HepG2 (cell line): ENCODE measurements at regions not wholly inside any gene's neighbourhood (a gene's known extent, or its start where the extent isn't known, plus 50 kb on each side); places are given as distances from the start of the nearest gene placed in this dataset.

Experiments used
- ATAC-seq: fragments of 200-7000 bp; cut with Tn5 transposase; 3 replicates; pipeline ENCODE4 v1.9.1; 2020; ENCODE audit warnings: mild to moderate bottlenecking, moderate library complexity
- BruUV-seq: library from RNA; stranded (reverse); fragments of 400-500 nt; replicated peaks from 2 replicates; lab custom pipeline; 2021; lab: Mats Ljungman, UMichigan
- CTCF ChIA-PET: fragments of 300-600 bp; formaldehyde crosslinking; extraction: SDS; loops from one replicate; lab custom pipeline; 2021; ENCODE audit warnings: low total read pairs, inconsistent platforms, low intra/inter-chr PET ratio; lab: Yijun Ruan, JAX
- POLR2A ChIA-PET: fragments of 350-600 bp; sonication (Branson Sonifier 250); formaldehyde crosslinking; loops from one replicate; lab custom pipeline; 2020; ENCODE audit warnings: antibody characterized with exemption, inconsistent platforms; lab: Yijun Ruan, JAX
- DNase-seq: peaks from one replicate; pipeline ENCODE4 v3.0.0-alpha.2; 2015; ENCODE audit warnings: low spot score
- FAIRE-seq: peaks from 3 replicates; lab custom pipeline; 2011; peaks lifted over from hg19 to GRCh38; lab: Jason Lieb, UNC
- H2AFZ ChIP-seq: one replicate; pipeline ENCODE4 v1.6.1; 2011; ENCODE audit warnings: low read length, inconsistent platforms
- H3K27ac ChIP-seq: fragments of 300-600 bp; 3 replicates; pipeline ENCODE4 v1.8.0; 2011; ENCODE audit warnings: mixed run types, mild to moderate bottlenecking, mixed read lengths, low read length, inconsistent platforms; ENCODE audit not compliant: insufficient read depth; ENCODE audit errors: extremely low read length
- H3K27me3 ChIP-seq, 2 experiments: fragments of 200-600 bp in 1 of 2; 2 replicates in 1 of 2; 3 replicates in 1 of 2; pipeline versions ENCODE4 v1.6.0 to v1.8.0; 2011; ENCODE audit warnings: low read length in 2 of 2, mild to moderate bottlenecking in 2 of 2, moderate library complexity in 2 of 2, inconsistent platforms in 1 of 2; ENCODE audit not compliant: insufficient read depth in 2 of 2, control insufficient read depth in 1 of 2
- H3K36me3 ChIP-seq, 2 experiments: fragments of 200-600 bp in 1 of 2; replicated peaks in 1 of 2; 2 replicates in 1 of 2; 3 replicates in 1 of 2; pipeline versions ENCODE4 v1.5.1 to v1.8.0; 2011; ENCODE audit warnings: low read length in 2 of 2, inconsistent platforms in 1 of 2; ENCODE audit not compliant: insufficient read depth in 2 of 2, control insufficient read depth in 1 of 2
- H3K4me1 ChIP-seq: 2 replicates; pipeline ENCODE4 v1.5.1; 2012; ENCODE audit warnings: low read length, inconsistent platforms; ENCODE audit not compliant: insufficient read depth
- H3K4me2 ChIP-seq: 2 replicates; pipeline ENCODE4 v1.6.0; 2011; ENCODE audit warnings: low read depth, low read length, inconsistent platforms
- H3K4me3 ChIP-seq, 3 experiments: fragments of 200-600 bp in 1 of 3; sonication (generic), shearing (Covaris generic) in 1 of 3; replicated peaks in 1 of 3; 2 replicates each; pipeline ENCODE4 v1.5.1; 2011 to 2016; ENCODE audit warnings: low read length in 3 of 3, inconsistent platforms in 2 of 3, low read depth in 2 of 3, mild to moderate bottlenecking in 2 of 3, control low read depth in 1 of 3, mixed read lengths in 1 of 3; ENCODE audit not compliant: insufficient read depth in 1 of 3
- H3K79me2 ChIP-seq: one replicate; pipeline ENCODE4 v1.6.1; 2011; ENCODE audit warnings: low read length, inconsistent platforms; ENCODE audit not compliant: insufficient read depth
- H3K9ac ChIP-seq: 2 replicates; pipeline ENCODE4 v1.6.0; 2011; ENCODE audit warnings: mild to moderate bottlenecking, low read depth, low read length, inconsistent platforms; ENCODE audit not compliant: insufficient read depth
- H3K9me3 ChIP-seq: 2 replicates; pipeline ENCODE4 v1.5.1; 2012; ENCODE audit warnings: mild to moderate bottlenecking, low read length
- H4K20me1 ChIP-seq: 2 replicates; pipeline ENCODE4 v1.6.0; 2011; ENCODE audit warnings: inconsistent platforms, mild to moderate bottlenecking, low read length, moderate library complexity; ENCODE audit not compliant: insufficient read depth
- CREB1 ChIP-seq, 2 experiments: fragments of 450-650 bp in 1 of 2; IDR thresholded peaks; 2 replicates each; pipeline ENCODE4 v1.6.1; 2016 to 2017; ENCODE audit warnings: control low read depth in 1 of 2, mild to moderate bottlenecking in 1 of 2, missing compliant biosample characterization in 1 of 2, missing genetic modification characterization in 1 of 2
- E2F5 ChIP-seq: sonication (generic); formaldehyde crosslinking; conservative IDR thresholded peaks from 2 replicates; pipeline ENCODE4 v1.4.0; 2020; ENCODE audit warnings: missing genetic modification reagents
- ETV6 ChIP-seq: sonication (generic); formaldehyde crosslinking; conservative IDR thresholded peaks from 2 replicates; pipeline ENCODE4 v1.4.0; 2020; ENCODE audit warnings: missing genetic modification reagents
- KAT2B ChIP-seq: fragments of 150-350 bp; IDR thresholded peaks from 2 replicates; pipeline ENCODE4 v1.6.1; 2014; ENCODE audit warnings: low read depth, low read length, borderline replicate concordance
- MAX ChIP-seq: IDR thresholded peaks from 2 replicates; pipeline ENCODE4 v1.6.1; 2012; ENCODE audit warnings: inconsistent platforms
- NFE2L1 ChIP-seq: sonication (generic); formaldehyde crosslinking; IDR thresholded peaks from 2 replicates; pipeline ENCODE4 v1.4.0; 2020; ENCODE audit warnings: missing genetic modification reagents, mild to moderate bottlenecking, borderline replicate concordance
- PLSCR1 ChIP-seq: sonication (generic); formaldehyde crosslinking; IDR thresholded peaks from 2 replicates; pipeline ENCODE4 v1.5.0; 2020; ENCODE audit warnings: missing genetic modification reagents, mild to moderate bottlenecking, borderline replicate concordance
- RFXAP ChIP-seq: sonication (generic); formaldehyde crosslinking; IDR thresholded peaks from 2 replicates; pipeline ENCODE4 v1.4.0; 2020; ENCODE audit warnings: missing genetic modification reagents, borderline replicate concordance
- SRSF9 ChIP-seq: fragments of 200-400 bp; formaldehyde crosslinking; IDR thresholded peaks from 2 replicates; pipeline ENCODE4 v1.6.1; 2018; ENCODE audit warnings: borderline replicate concordance, mild to moderate bottlenecking, low read depth, low read length; ENCODE audit not compliant: insufficient read depth, poor library complexity, severe bottlenecking
- THAP7 ChIP-seq: sonication (generic); formaldehyde crosslinking; IDR thresholded peaks from 2 replicates; pipeline ENCODE4 v1.8.1; 2023; ENCODE audit warnings: mild to moderate bottlenecking, missing genetic modification reagents
- TRIM22 ChIP-seq: fragments of 450-650 bp; IDR thresholded peaks from 2 replicates; pipeline ENCODE4 v1.6.1; 2017
- ZBTB3 ChIP-seq: sonication (generic); formaldehyde crosslinking; IDR thresholded peaks from 2 replicates; pipeline ENCODE4 v1.4.0; 2020; ENCODE audit warnings: low read depth, mild to moderate bottlenecking, moderate library complexity, missing genetic modification reagents, borderline replicate concordance
- ZBTB4 ChIP-seq: sonication (generic); formaldehyde crosslinking; IDR thresholded peaks from 2 replicates; pipeline ENCODE4 v1.4.0; 2020; ENCODE audit warnings: missing genetic modification reagents, mild to moderate bottlenecking, borderline replicate concordance
- ZFP62 ChIP-seq: sonication (generic); formaldehyde crosslinking; IDR thresholded peaks from 2 replicates; pipeline ENCODE4 v1.4.0; 2020; ENCODE audit warnings: missing genetic modification reagents
- ZNF572 ChIP-seq: sonication (generic); formaldehyde crosslinking; IDR thresholded peaks from 2 replicates; pipeline ENCODE4 v1.5.1; 2020; ENCODE audit warnings: mild to moderate bottlenecking, missing genetic modification reagents
- WGBS: methylation state at CpG from one replicate; pipeline ENCODE4 v1.1.6; 2017; ENCODE audit warnings: low lambda C conversion rate; 5-methylcytosine and 5-hydroxymethylcytosine counted together
- in situ Hi-C: cut with HindIII; loops from 2 replicates; pipeline ENCODE4 v1.10.0; 2017; ENCODE audit warnings: low pct_unique_long_range_greater_than_20kb; ENCODE audit not compliant: extremely low pct_ligation_motif_present
- intact Hi-C: fragments of 100-400 bp; cut with micrococcal nuclease; formaldehyde crosslinking; loops from one replicate; pipeline ENCODE4 v1.10.0; 2022; ENCODE audit not compliant: unreplicated experiment

GRCh38 chr4:100286636-100287035 lies 96.4 kb upstream of the DDIT4L start:
- ChIA-PET CTCF (no interaction called here), POLR2A (no interaction called here)
- in situ Hi-C loops: no loop called here
- Histone ChIP-seq H3K9me3 (no peaks in the 10 kb centered on the region), H3K27me3 (no peaks in the 10 kb centered on the region), H2AFZ (no peak overlapping the region), H3K4me2 (no peak overlapping the region), H3K9ac (no peak overlapping the region), H3K79me2 (no peaks in the 10 kb centered on the region), H3K4me1 (no peaks in the 10 kb centered on the region), H3K4me3 (no peak overlapping the region), H3K27ac (no peak overlapping the region), H3K36me3 (no peaks in the 10 kb centered on the region), H4K20me1 (no peaks in the 10 kb centered on the region)
- intact Hi-C loops: no loop called here
- BruUV-seq: no TSS peak
- DNase-seq (no peak), FAIRE-seq (no peak), ATAC-seq (no peak)
- 0% methylated on average over 3 of the region's 3 CpGs for WGBS
- TF ChIP-seq THAP7 (CRISPR knock-in tag) (no peak), NFE2L1 (CRISPR knock-in tag) (no peak), TRIM22 (no peak), CREB1 (IDR thresholded peaks at IDR 0.05) (no peak), CREB1 (CRISPR knock-in tag; IDR thresholded peaks at IDR 0.05) (no peak), PLSCR1 (CRISPR knock-in tag) (no peak), KAT2B (no peak), SRSF9 (no peak), ETV6 (no peak), ZBTB4 (CRISPR knock-in tag) (no peak), ZBTB3 (CRISPR knock-in tag) (no peak), MAX (no peak), E2F5 (CRISPR knock-in tag) (no peak), RFXAP (CRISPR knock-in tag) (no peak), ZFP62 (CRISPR knock-in tag) (no peak), ZNF572 (no peak)
